SK-N-SH treated with all-trans-retinoic acid at 6 μM for 48 hours (cell line): ENCODE measurements at regions not wholly inside any gene's neighbourhood (a gene's known extent, or its start where the extent isn't known, plus 50 kb on each side); places are given as distances from the start of the nearest gene placed in this dataset.

ENCODE experiments used
- ATAC-seq: fragments of 200-7000 bp; cut with Tn5 transposase; 3 replicates; pipeline ENCODE4 v1.9.1; 2020; ENCODE audit warnings: mild to moderate bottlenecking, moderate library complexity
- BACH2 ChIP-seq: fragments of 250-450 bp; sonication (Bioruptor Pico); IDR thresholded peaks from 2 replicates; pipeline ENCODE4 v1.9.0; 2021; ENCODE audit warnings: mild to moderate bottlenecking, borderline replicate concordance
- CSDC2 ChIP-seq: fragments of 250-450 bp; sonication (Bioruptor Pico); IDR thresholded peaks from 2 replicates; pipeline ENCODE4 v1.5.0; 2020; ENCODE audit warnings: mild to moderate bottlenecking, moderate library complexity
- ESRRG ChIP-seq: fragments of 250-450 bp; sonication (Bioruptor Pico); IDR thresholded peaks from 2 replicates; pipeline ENCODE4 v1.6.1; 2021; ENCODE audit warnings: mild to moderate bottlenecking
- GLIS3 ChIP-seq: fragments of 250-450 bp; sonication (Bioruptor Pico); IDR thresholded peaks from 2 replicates; pipeline ENCODE4 v1.5.0; 2020; ENCODE audit warnings: mild to moderate bottlenecking, moderate library complexity
- ISL1 ChIP-seq: fragments of 250-450 bp; sonication (Bioruptor Pico); IDR thresholded peaks from 2 replicates; pipeline ENCODE4 v2.1.2; 2022; ENCODE audit warnings: mild to moderate bottlenecking, moderate library complexity
- OSR1 ChIP-seq: fragments of 250-450 bp; sonication (Bioruptor Pico); IDR thresholded peaks from 2 replicates; pipeline ENCODE4 v1.8.0; 2022; ENCODE audit warnings: moderate library complexity, mild to moderate bottlenecking, inconsistent platforms
- POU6F1 ChIP-seq: fragments of 250-450 bp; sonication (Bioruptor Pico); IDR thresholded peaks from 2 replicates; pipeline ENCODE4 v1.8.0; 2021; ENCODE audit warnings: low read depth, mild to moderate bottlenecking, moderate library complexity, borderline replicate concordance
- PPARA ChIP-seq: fragments of 250-450 bp; sonication (Bioruptor Pico); IDR thresholded peaks from 2 replicates; pipeline ENCODE4 v1.5.0; 2020; ENCODE audit warnings: mild to moderate bottlenecking, borderline replicate concordance
- RARB ChIP-seq: fragments of 250-450 bp; sonication (Bioruptor Pico); IDR thresholded peaks from 2 replicates; pipeline ENCODE4 v1.8.0; 2021; ENCODE audit warnings: mild to moderate bottlenecking, moderate library complexity
- SNAI2 ChIP-seq: fragments of 250-450 bp; sonication (Bioruptor Pico); IDR thresholded peaks from 2 replicates; pipeline ENCODE4 v1.5.0; 2020; ENCODE audit warnings: mild to moderate bottlenecking, moderate library complexity
- TCF4 ChIP-seq: fragments of 250-450 bp; sonication (Bioruptor Pico); IDR thresholded peaks from 2 replicates; pipeline ENCODE4 v1.8.0; 2021; ENCODE audit warnings: mild to moderate bottlenecking, moderate library complexity, borderline replicate concordance
- TOX ChIP-seq: fragments of 250-450 bp; sonication (Bioruptor Pico); IDR thresholded peaks from 2 replicates; pipeline ENCODE4 v1.8.0; 2021; ENCODE audit warnings: mild to moderate bottlenecking, moderate library complexity, borderline replicate concordance
- ZC3H10 ChIP-seq: fragments of 250-450 bp; sonication (Bioruptor Pico); IDR thresholded peaks from 2 replicates; pipeline ENCODE4 v1.5.1; 2021; ENCODE audit warnings: mild to moderate bottlenecking, moderate library complexity
- ZFP3 ChIP-seq: fragments of 250-450 bp; sonication (Bioruptor Pico); IDR thresholded peaks from 2 replicates; pipeline ENCODE4 v1.5.0; 2020; ENCODE audit warnings: mild to moderate bottlenecking, moderate library complexity
- ZFP30 ChIP-seq: fragments of 450-650 bp; formaldehyde crosslinking; IDR thresholded peaks from 2 replicates; pipeline ENCODE4 v1.5.0; 2022; ENCODE audit warnings: mild to moderate bottlenecking, moderate library complexity
- ZNF565 ChIP-seq: fragments of 450-650 bp; formaldehyde crosslinking; conservative IDR thresholded peaks from 2 replicates; pipeline ENCODE4 v1.5.0; 2020; ENCODE audit warnings: low read depth, mild to moderate bottlenecking, moderate library complexity
- ZNF70 ChIP-seq: fragments of 450-650 bp; formaldehyde crosslinking; IDR thresholded peaks from 2 replicates; pipeline ENCODE4 v1.5.0; 2020; ENCODE audit warnings: mild to moderate bottlenecking, moderate library complexity
- ZNF8 ChIP-seq: fragments of 450-650 bp; formaldehyde crosslinking; IDR thresholded peaks from 2 replicates; pipeline ENCODE4 v1.5.0; 2020; ENCODE audit warnings: mild to moderate bottlenecking, moderate library complexity
- TF ChIP-seq, protein P1 (sequence below): fragments of 250-450 bp; sonication (Bioruptor Pico); IDR thresholded peaks from 2 replicates; pipeline ENCODE4 v1.8.0; 2020; ENCODE audit warnings: mild to moderate bottlenecking, moderate library complexity, borderline replicate concordance
- TF ChIP-seq, protein P2 (sequence below): fragments of 250-450 bp; sonication (Bioruptor Pico); IDR thresholded peaks from 2 replicates; pipeline ENCODE4 v1.5.0; 2020; ENCODE audit warnings: mild to moderate bottlenecking, moderate library complexity
- TF ChIP-seq, protein P3 (sequence below): fragments of 250-450 bp; sonication (Bioruptor Pico); IDR thresholded peaks from 2 replicates; pipeline ENCODE4 v1.5.1; 2020; ENCODE audit warnings: low read depth, mild to moderate bottlenecking, moderate library complexity

GRCh38 chr5:57891443-57891842 lies 408.8 kb upstream of the ACTBL2 start:
- ATAC-seq = no peak

DNA sequence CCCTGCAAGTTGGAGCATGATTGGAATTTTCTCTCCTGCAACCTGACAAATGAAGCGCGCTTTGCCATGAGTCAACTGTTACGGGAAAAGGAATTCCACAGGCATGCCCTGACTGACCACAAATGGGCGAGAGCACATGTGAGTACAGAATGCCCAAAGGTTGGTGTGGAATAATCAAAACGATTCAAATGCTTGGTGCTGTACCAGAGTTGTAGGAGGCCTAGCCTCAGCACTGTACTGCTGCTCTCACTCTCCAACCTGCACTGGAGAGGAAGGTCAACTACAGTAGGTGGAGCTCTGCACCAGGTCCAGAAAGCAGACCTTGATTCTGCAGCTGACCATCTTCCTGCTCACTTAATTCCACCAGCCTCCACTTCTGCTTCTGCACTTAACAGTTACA lies 406.9 kb upstream of the ACTBL2 start:
- no peak for TF ChIP-seq ZNF70
- no peak for TF ChIP-seq TOX (CRISPR knock-in tag)
- TF ChIP-seq, protein P1, sequence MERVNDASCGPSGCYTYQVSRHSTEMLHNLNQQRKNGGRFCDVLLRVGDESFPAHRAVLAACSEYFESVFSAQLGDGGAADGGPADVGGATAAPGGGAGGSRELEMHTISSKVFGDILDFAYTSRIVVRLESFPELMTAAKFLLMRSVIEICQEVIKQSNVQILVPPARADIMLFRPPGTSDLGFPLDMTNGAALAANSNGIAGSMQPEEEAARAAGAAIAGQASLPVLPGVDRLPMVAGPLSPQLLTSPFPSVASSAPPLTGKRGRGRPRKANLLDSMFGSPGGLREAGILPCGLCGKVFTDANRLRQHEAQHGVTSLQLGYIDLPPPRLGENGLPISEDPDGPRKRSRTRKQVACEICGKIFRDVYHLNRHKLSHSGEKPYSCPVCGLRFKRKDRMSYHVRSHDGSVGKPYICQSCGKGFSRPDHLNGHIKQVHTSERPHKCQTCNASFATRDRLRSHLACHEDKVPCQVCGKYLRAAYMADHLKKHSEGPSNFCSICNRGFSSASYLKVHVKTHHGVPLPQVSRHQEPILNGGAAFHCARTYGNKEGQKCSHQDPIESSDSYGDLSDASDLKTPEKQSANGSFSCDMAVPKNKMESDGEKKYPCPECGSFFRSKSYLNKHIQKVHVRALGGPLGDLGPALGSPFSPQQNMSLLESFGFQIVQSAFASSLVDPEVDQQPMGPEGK (CRISPR knock-in tag) = no peak
- TF ChIP-seq GLIS3 = no peak
- no peak for TF ChIP-seq ZC3H10 (CRISPR knock-in tag)
- TF ChIP-seq ISL1 (CRISPR knock-in tag) = 0 out of 2 replicates have a peak, but pooled peaks have one; percentile 8
- no peak for TF ChIP-seq BACH2 (CRISPR knock-in tag)
- TF ChIP-seq ZNF8 (CRISPR knock-in tag) = no peak
- TF ChIP-seq TCF4 (CRISPR knock-in tag) = no peak
- TF ChIP-seq, protein P2, sequence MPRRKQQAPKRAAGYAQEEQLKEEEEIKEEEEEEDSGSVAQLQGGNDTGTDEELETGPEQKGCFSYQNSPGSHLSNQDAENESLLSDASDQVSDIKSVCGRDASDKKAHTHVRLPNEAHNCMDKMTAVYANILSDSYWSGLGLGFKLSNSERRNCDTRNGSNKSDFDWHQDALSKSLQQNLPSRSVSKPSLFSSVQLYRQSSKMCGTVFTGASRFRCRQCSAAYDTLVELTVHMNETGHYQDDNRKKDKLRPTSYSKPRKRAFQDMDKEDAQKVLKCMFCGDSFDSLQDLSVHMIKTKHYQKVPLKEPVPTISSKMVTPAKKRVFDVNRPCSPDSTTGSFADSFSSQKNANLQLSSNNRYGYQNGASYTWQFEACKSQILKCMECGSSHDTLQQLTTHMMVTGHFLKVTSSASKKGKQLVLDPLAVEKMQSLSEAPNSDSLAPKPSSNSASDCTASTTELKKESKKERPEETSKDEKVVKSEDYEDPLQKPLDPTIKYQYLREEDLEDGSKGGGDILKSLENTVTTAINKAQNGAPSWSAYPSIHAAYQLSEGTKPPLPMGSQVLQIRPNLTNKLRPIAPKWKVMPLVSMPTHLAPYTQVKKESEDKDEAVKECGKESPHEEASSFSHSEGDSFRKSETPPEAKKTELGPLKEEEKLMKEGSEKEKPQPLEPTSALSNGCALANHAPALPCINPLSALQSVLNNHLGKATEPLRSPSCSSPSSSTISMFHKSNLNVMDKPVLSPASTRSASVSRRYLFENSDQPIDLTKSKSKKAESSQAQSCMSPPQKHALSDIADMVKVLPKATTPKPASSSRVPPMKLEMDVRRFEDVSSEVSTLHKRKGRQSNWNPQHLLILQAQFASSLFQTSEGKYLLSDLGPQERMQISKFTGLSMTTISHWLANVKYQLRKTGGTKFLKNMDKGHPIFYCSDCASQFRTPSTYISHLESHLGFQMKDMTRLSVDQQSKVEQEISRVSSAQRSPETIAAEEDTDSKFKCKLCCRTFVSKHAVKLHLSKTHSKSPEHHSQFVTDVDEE (CRISPR knock-in tag) = no peak
- TF ChIP-seq, protein P3, sequence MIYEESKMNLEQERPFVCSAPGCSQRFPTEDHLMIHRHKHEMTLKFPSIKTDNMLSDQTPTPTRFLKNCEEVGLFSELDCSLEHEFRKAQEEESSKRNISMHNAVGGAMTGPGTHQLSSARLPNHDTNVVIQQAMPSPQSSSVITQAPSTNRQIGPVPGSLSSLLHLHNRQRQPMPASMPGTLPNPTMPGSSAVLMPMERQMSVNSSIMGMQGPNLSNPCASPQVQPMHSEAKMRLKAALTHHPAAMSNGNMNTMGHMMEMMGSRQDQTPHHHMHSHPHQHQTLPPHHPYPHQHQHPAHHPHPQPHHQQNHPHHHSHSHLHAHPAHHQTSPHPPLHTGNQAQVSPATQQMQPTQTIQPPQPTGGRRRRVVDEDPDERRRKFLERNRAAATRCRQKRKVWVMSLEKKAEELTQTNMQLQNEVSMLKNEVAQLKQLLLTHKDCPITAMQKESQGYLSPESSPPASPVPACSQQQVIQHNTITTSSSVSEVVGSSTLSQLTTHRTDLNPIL (CRISPR knock-in tag) = no peak
- TF ChIP-seq ZFP3 (CRISPR knock-in tag) = peak; percentile 34; the same call in 1 of the 2 replicates
- TF ChIP-seq ZFP30 (CRISPR knock-in tag) = no peak
- TF ChIP-seq CSDC2 (CRISPR knock-in tag) = 0 out of 2 replicates have a peak, but pooled peaks have one; percentile 40

More at GRCh38 chr5:57891443-57891842, 408.8 kb upstream of the ACTBL2 start:
- TF ChIP-seq SNAI2 (no peak), BACH2 (CRISPR knock-in tag) (no peak), OSR1 (no peak), TCF4 (CRISPR knock-in tag) (no peak), PPARA (CRISPR knock-in tag) (no peak), ZNF70 (no peak), CSDC2 (CRISPR knock-in tag) (no peak), POU6F1 (CRISPR knock-in tag) (no peak), ESRRG (CRISPR knock-in tag) (no peak), RARB (no peak), ZNF565 (CRISPR knock-in tag) (no peak)
- TF ChIP-seq, protein P2 (CRISPR knock-in tag) = no peak

More for the DNA sequence above, 406.9 kb upstream of the ACTBL2 start:
- ATAC-seq = peak; percentile 94
